ENCODE measurements at regions not wholly inside any gene's neighbourhood (a gene's known extent, or its start where the extent isn't known, plus 50 kb on each side); places are given as distances from the start of the nearest gene placed in this dataset.

DNA sequence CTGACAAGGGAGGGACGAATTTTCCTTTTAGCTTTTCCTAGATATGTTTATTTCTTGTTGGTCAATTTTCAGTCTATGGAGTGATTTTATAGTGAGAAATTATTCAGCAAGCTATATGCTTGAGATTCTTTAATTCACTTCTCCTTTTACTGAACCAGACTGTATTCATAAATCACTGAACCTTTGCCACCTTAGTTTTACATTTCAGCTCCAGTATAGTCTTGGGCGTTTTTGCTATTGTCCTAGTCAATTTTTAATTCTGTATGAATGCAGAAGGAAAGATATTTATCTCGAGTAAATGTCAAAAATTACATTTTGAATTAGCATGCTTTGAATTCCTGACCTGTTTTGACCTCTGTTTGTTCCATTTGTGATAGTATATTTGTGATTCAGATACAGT, 468.9 kb downstream of the IPMK start (continued):
- TF ChIP-seq, protein P1, sequence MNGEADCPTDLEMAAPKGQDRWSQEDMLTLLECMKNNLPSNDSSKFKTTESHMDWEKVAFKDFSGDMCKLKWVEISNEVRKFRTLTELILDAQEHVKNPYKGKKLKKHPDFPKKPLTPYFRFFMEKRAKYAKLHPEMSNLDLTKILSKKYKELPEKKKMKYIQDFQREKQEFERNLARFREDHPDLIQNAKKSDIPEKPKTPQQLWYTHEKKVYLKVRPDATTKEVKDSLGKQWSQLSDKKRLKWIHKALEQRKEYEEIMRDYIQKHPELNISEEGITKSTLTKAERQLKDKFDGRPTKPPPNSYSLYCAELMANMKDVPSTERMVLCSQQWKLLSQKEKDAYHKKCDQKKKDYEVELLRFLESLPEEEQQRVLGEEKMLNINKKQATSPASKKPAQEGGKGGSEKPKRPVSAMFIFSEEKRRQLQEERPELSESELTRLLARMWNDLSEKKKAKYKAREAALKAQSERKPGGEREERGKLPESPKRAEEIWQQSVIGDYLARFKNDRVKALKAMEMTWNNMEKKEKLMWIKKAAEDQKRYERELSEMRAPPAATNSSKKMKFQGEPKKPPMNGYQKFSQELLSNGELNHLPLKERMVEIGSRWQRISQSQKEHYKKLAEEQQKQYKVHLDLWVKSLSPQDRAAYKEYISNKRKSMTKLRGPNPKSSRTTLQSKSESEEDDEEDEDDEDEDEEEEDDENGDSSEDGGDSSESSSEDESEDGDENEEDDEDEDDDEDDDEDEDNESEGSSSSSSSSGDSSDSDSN (CRISPR knock-in tag; IDR thresholded peaks at IDR 0.05) = no peak
- TF ChIP-seq ATRX (CRISPR knock-in tag; IDR thresholded peaks at IDR 0.05; ENCODE audit: borderline replicate concordance) = no peak
- no peak for TF ChIP-seq BCL6 (CRISPR knock-in tag; IDR thresholded peaks at IDR 0.05)
- TF ChIP-seq, protein P2, sequence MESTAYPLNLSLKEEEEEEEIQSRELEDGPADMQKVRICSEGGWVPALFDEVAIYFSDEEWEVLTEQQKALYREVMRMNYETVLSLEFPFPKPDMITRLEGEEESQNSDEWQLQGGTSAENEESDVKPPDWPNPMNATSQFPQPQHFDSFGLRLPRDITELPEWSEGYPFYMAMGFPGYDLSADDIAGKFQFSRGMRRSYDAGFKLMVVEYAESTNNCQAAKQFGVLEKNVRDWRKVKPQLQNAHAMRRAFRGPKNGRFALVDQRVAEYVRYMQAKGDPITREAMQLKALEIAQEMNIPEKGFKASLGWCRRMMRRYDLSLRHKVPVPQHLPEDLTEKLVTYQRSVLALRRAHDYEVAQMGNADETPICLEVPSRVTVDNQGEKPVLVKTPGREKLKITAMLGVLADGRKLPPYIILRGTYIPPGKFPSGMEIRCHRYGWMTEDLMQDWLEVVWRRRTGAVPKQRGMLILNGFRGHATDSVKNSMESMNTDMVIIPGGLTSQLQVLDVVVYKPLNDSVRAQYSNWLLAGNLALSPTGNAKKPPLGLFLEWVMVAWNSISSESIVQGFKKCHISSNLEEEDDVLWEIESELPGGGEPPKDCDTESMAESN (CRISPR knock-in tag; conservative IDR thresholded peaks at IDR 0.05) = no peak
- no peak for TF ChIP-seq ZMYM4 (CRISPR knock-in tag; IDR thresholded peaks at IDR 0.05)
- TF ChIP-seq ZEB1 (IDR thresholded peaks at IDR 0.05; ENCODE audit: insufficient replicate concordance, low read depth) = no peak
- no peak for TF ChIP-seq SOX13 (IDR thresholded peaks at IDR 0.05)
- no peak for TF ChIP-seq SOX13 (CRISPR knock-in tag; conservative IDR thresholded peaks at IDR 0.05 in 1 of 2, IDR thresholded peaks at IDR 0.05 in 1 of 2)
- TF ChIP-seq, protein P3, sequence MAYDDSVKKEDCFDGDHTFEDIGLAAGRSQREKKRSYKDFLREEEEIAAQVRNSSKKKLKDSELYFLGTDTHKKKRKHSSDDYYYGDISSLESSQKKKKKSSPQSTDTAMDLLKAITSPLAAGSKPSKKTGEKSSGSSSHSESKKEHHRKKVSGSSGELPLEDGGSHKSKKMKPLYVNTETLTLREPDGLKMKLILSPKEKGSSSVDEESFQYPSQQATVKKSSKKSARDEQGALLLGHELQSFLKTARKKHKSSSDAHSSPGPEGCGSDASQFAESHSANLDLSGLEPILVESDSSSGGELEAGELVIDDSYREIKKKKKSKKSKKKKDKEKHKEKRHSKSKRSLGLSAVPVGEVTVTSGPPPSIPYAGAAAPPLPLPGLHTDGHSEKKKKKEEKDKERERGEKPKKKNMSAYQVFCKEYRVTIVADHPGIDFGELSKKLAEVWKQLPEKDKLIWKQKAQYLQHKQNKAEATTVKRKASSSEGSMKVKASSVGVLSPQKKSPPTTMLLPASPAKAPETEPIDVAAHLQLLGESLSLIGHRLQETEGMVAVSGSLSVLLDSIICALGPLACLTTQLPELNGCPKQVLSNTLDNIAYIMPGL (CRISPR knock-in tag; IDR thresholded peaks at IDR 0.05; ENCODE audit: borderline replicate concordance in 1 of 2, low read depth in 1 of 2) = no peak
- no peak for TF ChIP-seq ZNF3 (CRISPR knock-in tag; IDR thresholded peaks at IDR 0.05)
- TF ChIP-seq TP53 (CRISPR knock-in tag; conservative IDR thresholded peaks at IDR 0.05) = no peak
- TF ChIP-seq SOX6 (IDR thresholded peaks at IDR 0.05) = no peak
- TF ChIP-seq SOX6 (CRISPR knock-in tag; IDR thresholded peaks at IDR 0.05) = no peak

Measured in HepG2 (cell line).